HG03442 (cell line): ENCODE measurements at regions not wholly inside any gene's neighbourhood (a gene's known extent, or its start where the extent isn't known, plus 50 kb on each side); places are given as distances from the start of the nearest gene placed in this dataset.
"Not testable (repeated sequence)": the region's sequence is repeated elsewhere in the genome, so short reads cannot be mapped to it uniquely, and the experiment has no call there.

Experiments used
- ATAC-seq: cut with Tn5 transposase; IDR thresholded peaks from one replicate; pipeline ENCODE4 v1.9.1; 2021; ENCODE audit warnings: mild to moderate bottlenecking, moderate library complexity; ENCODE audit not compliant: unreplicated experiment

DNA sequence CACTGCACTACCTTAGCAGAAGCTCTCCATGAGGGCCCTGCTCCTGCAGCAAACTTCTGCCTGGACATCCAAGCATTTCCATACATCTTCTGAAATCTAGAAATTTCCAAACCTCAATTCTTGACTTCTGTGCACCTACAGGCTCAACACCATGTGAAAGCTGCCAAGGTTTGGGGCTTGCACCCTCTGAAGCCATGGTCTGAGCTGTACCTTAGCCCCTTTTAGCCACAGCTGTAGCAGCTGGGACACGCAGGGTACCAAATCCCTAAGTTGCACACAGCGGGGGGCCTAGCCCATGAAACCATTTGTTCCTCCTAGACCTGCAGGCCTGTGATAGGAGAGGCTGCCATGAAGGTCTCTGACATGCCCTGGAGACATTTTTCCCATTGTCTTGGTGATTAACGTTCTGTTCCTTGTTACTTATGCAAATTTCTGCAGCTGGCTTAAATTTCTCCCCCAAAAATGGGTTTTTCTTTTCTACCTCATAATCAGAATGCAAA is 102.7 kb downstream of the EN1 start:
- ATAC-seq: not testable (repeated sequence)

GRCh38 chr2:118738524-118739308 is 108.7 kb downstream of the EN1 start:
- no peak for ATAC-seq

DNA sequence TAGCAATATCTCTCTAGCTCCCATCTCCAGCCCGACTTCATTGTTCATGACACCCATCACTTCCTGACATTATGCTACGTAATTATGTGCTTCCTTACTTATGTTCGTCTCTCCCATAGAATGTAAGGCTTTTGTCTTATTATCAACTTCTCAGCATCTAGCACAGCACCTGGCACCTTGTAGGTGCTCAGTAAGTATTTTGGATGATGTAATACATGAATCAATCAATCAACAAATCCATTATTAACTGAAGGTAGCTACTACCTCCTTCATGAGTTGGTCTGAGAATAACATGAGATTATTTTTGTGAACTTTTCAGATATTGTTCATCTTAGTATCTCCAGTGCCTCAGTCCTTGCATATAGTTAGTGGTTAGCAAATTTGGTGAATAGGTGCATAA is 109.3 kb downstream of the EN1 start:
- ATAC-seq: no peak

DNA sequence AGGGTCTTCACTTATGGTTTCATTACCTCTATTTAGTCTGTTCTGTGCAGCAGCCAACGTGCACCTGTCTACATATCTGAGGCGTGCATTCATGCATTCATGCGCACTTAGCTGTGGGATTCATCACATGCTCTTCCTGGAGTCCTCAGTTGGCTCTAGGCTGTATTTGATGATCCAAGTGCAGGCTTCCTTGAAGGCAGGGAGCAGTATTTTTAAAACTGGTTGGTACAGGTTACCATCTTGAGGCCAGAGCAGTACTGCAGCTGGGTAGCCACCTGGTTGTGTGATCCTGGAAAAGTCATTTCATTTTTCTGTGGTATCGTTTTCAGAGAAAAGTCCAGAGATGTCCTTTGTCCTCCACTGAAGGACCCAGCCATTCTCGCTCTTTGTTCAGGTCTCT is 109.8 kb downstream of the EN1 start:
- no peak for ATAC-seq

GRCh38 chr2:118732432-118732831 is 115.0 kb downstream of the EN1 start:
- no peak for ATAC-seq

DNA sequence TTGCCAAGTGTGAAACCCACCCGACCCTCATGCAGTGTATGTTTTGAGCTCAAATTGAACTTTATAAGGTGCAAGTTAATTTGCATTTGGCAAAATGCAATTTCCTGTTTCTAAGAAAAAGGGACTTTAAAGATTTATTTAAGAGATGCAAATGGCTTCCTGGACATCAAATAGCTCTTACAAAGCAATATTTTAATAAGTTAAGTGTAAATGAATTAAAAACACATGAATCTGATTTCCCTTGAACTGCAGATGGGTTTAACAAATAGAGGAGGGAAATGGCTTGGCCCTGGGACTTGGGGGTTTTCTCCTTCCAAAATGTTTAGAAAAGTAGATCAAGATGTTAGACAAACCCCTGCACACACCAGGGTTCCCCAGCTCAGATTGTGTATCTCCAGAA is 116.0 kb downstream of the EN1 start:
- ATAC-seq: no peak

DNA sequence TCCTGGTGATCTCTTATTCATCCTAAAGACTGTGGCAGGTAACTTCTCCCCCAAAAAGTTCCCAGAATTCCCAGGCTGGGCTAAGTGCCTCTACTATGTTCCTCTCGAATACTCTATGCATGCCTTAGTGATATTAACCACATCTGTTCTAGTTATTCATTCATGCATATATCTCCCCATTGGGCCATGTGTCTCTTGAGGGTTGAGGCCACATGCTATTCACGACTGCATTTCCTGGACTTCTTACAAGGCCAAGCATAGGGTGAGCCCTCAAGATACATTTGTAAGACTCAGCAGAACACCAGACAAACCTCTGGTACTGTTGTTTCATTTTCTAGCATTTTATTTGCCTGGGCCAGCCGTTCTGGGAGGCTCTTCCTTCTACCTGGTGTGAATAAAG is 117.0 kb downstream of the EN1 start:
- ATAC-seq: no peak

- ATAC-seq: no peak
Measured at GRCh38 chr2:118729760-118730159, 117.7 kb downstream of the EN1 start.

GRCh38 chr2:118728984-118729383 is 118.5 kb downstream of the EN1 start:
- ATAC-seq: no peak

DNA sequence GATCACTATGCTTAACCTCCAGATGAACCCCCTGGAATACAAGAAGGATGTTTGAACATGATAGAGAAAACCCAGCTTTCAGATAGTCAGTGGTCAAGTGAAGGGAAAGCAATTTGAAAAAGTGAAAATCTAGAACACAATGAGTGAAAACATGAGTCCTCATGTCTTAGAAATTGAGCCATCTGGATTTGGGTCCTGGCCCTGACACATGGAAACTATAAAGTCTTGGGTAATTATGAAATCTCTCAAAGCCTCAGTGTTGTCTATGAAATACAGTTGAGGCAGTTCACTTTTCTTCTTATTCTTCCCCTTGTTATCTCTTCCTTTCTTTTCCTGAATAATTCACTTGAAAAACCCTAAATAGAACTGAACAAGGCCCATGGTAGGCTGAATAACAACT is 120.6 kb downstream of the EN1 start:
- no peak for ATAC-seq

DNA sequence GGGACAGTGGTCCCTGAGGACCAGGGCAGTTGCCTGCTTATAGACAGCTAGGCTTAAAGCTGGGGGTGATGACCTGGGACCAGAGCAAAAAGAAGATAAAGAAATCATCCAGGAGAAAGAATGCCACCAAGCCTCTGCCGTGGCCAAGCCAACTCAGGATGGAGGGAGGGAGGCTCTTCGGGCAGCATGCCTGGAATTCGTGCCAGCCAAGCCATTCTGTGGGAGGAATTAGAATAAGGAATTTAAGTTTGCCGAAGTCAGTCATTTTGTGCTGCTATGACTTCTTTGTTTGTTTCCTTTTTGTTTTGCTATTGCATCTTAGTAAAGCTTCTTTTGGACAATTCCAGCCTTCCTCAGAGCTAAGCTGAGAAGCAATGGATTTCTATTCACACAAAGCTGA is 124.1 kb downstream of the EN1 start:
- no peak for ATAC-seq

DNA sequence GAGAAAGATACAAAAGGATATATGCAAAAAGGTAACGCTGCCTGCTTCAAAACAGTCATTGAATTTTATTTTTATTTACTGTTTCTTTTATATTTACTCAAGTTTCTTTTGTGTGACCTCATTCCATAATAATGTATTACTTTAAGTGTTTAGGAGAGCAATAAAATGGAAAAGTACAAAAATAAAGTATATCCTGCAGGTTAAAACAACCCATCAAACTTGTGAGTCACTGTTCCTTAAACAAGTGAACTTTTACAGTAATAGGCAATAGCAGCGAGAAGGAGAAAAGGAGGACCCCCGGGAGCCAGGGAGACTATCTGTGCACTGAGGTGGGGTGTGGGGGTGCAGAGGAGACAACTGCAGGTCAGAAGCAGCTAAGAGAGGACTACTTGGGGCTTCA is 124.5 kb downstream of the EN1 start:
- ATAC-seq: no peak

DNA sequence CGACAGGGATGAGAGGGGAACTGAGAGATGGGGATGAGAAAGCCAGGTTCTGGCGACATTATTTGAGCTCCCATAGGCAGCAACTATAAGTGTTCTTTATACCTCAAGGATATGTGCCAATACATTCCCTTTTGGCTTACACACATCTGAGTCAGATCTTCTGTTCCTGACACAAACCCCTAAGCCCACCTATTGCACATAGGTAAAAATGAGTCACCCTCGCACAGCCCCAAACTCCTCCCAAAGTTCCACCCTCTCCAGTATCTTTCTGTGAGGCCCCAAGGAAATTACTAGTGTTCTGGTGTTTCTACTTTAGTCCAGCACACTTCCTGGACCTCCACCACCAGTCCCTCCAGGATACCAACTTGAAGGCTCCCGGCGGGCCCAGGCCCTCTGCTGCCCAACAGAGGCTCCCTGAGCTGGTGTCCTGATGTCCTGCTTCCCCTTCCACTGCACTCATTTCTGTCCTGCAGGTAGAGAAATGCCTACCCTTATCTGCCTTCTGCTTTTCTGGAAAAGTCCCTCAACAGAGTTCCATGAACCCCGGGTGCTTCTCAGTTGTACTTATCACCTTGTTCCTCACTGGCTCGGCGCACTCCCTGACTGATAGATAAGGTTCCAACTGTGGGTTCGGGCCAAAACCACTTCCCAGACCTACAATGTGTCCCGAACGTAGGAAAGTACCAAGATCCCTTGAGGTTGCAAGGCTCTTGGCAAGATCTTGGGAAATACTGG is 125.5 kb downstream of the EN1 start:
- ATAC-seq: no peak

- ATAC-seq: no peak
Measured at GRCh38 chr2:118720866-118721265, 126.6 kb downstream of the EN1 start.

- ATAC-seq: no peak
Measured at GRCh38 chr2:118718921-118719320, 128.5 kb downstream of the EN1 start.

DNA sequence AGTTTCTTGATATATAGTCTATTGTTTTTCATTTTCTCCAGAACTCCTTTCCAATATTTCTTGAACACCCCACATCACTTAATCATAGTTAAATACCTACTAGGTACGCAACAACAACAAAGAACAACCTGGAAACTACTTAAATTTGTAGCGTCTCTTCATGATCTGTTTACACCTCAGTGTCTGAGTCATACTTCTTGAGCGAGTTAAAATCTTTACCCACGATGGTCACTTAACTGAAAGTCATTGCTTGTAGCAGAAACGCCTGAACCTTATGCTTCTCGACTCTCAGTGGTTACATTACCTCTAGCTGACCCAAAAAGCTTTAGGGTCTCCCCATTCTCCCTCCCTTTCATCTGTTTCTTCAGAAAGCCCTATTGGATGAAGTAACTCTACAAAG is 131.3 kb downstream of the EN1 start:
- no peak for ATAC-seq

- no peak for ATAC-seq
Measured at GRCh38 chr2:118714118-118714517, 133.3 kb downstream of the EN1 start.

- no peak for ATAC-seq
Measured at GRCh38 chr2:118711603-118712002, 135.8 kb downstream of the EN1 start.

GRCh38 chr2:118710481-118710880 is 137.0 kb downstream of the EN1 start:
- no peak for ATAC-seq

GRCh38 chr2:118709786-118710185 is 137.7 kb downstream of the EN1 start:
- no peak for ATAC-seq

- ATAC-seq: no peak
Measured at GRCh38 chr2:118706844-118707243, 140.6 kb downstream of the EN1 start.

GRCh38 chr2:118706371-118706770 is 141.1 kb downstream of the EN1 start:
- no peak for ATAC-seq
